ENCODE measurements at regions not wholly inside any gene's neighbourhood (a gene's known extent, or its start where the extent isn't known, plus 50 kb on each side); places are given as distances from the start of the nearest gene placed in this dataset.

DNA sequence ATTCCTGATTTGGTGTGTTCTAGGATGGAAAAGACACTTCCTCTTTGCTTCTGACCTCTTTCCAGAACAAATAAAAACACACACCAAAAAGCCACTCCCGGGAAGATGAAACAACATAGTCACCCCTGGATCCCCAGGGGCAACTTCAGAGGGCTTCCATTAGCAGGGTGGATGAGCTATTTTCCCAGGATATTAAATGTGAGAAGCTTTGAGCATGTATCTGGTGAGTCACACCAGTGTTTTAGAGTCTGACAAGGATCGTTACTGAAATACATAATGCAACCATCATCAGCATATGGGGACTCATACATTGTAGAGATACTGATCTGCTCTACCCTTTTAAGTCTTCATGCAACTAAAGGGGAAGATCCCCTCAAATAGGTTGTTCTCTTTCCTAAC lies 115.5 kb upstream of the ZNF438 start:
- TF ChIP-seq, protein P1, sequence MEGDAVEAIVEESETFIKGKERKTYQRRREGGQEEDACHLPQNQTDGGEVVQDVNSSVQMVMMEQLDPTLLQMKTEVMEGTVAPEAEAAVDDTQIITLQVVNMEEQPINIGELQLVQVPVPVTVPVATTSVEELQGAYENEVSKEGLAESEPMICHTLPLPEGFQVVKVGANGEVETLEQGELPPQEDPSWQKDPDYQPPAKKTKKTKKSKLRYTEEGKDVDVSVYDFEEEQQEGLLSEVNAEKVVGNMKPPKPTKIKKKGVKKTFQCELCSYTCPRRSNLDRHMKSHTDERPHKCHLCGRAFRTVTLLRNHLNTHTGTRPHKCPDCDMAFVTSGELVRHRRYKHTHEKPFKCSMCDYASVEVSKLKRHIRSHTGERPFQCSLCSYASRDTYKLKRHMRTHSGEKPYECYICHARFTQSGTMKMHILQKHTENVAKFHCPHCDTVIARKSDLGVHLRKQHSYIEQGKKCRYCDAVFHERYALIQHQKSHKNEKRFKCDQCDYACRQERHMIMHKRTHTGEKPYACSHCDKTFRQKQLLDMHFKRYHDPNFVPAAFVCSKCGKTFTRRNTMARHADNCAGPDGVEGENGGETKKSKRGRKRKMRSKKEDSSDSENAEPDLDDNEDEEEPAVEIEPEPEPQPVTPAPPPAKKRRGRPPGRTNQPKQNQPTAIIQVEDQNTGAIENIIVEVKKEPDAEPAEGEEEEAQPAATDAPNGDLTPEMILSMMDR (IDR thresholded peaks at IDR 0.05): no peak
- no peak for TF ChIP-seq EP300 (IDR thresholded peaks at IDR 0.05)
- no peak for TF ChIP-seq POLR2A (IDR thresholded peaks at IDR 0.05)

Data from ovary (tissue), 3 donors.